Neural cell (in vitro differentiated cells): ENCODE measurements at regions not wholly inside any gene's neighbourhood (a gene's known extent, or its start where the extent isn't known, plus 50 kb on each side); places are given as distances from the start of the nearest gene placed in this dataset.

Experiments used
- H2AFZ ChIP-seq: fragments of 200-600, 300-800 bp; sonication (generic), shearing (Covaris generic); 2 replicates; pipeline ENCODE4 v1.6.0; 2014; ENCODE audit warnings: low read depth, mild to moderate bottlenecking, antibody characterized with exemption, low read length, moderate library complexity
- H3F3A ChIP-seq: fragments of 200-600 bp; shearing (Covaris generic); 2 replicates; pipeline ENCODE4 v1.6.1; 2016; ENCODE audit warnings: mild to moderate bottlenecking, moderate library complexity, mixed read lengths, antibody characterized with exemption, low read length; ENCODE audit not compliant: insufficient read depth, poor library complexity, severe bottlenecking
- H3K27ac ChIP-seq: fragments of 200-600, 300-800 bp; sonication (generic), shearing (Covaris generic); 2 replicates; pipeline ENCODE4 v1.5.1; 2014; ENCODE audit warnings: mild to moderate bottlenecking, low read length, moderate library complexity
- H3K27me3 ChIP-seq: fragments of 300-800, 200-600 bp; sonication (generic), shearing (Covaris generic); 2 replicates; pipeline ENCODE4 v1.6.0; 2014; ENCODE audit warnings: mild to moderate bottlenecking, low read depth, low read length, moderate library complexity; ENCODE audit not compliant: insufficient read depth
- H3K36me3 ChIP-seq: fragments of 300-800, 200-600 bp; sonication (generic), shearing (Covaris generic); 2 replicates; pipeline ENCODE4 v1.5.1; 2014; ENCODE audit warnings: mild to moderate bottlenecking, antibody characterized with exemption, low read length, moderate library complexity; ENCODE audit not compliant: insufficient read depth
- H3K4me2 ChIP-seq: fragments of 300-800, 200-600 bp; sonication (generic), shearing (Covaris generic); 2 replicates; pipeline ENCODE4 v1.6.0; 2014; ENCODE audit warnings: mild to moderate bottlenecking, low read length
- H3K4me3 ChIP-seq: fragments of 300-800, 200-600 bp; sonication (generic), shearing (Covaris generic); 2 replicates; pipeline ENCODE4 v1.5.1; 2014; ENCODE audit warnings: mild to moderate bottlenecking, low read length, moderate library complexity
- H3K79me2 ChIP-seq: fragments of 200-600 bp; shearing (Covaris generic); replicated peaks from 2 replicates; pipeline ENCODE4 v1.6.0; 2014; ENCODE audit warnings: mild to moderate bottlenecking, low read length, moderate library complexity; ENCODE audit not compliant: insufficient read depth
- H3K9ac ChIP-seq: fragments of 300-800, 200-600 bp; sonication (generic), shearing (Covaris generic); 2 replicates; pipeline ENCODE4 v1.6.1; 2016; ENCODE audit warnings: mild to moderate bottlenecking, low read length, mixed read lengths
- H3K9me2 ChIP-seq: fragments of 200-600 bp; shearing (Covaris generic); 2 replicates; pipeline ENCODE4 v1.6.1; 2016; ENCODE audit warnings: mild to moderate bottlenecking, low read length, mixed read lengths; ENCODE audit not compliant: insufficient read depth
- H3K9me3 ChIP-seq: fragments of 200-600, 300-800 bp; sonication (generic), shearing (Covaris generic); 2 replicates; pipeline ENCODE4 v1.6.1; 2016; ENCODE audit warnings: mild to moderate bottlenecking, mixed run types, low read length, moderate library complexity, mixed read lengths
- H4K20me1 ChIP-seq: fragments of 200-600 bp; shearing (Covaris generic); 2 replicates; pipeline ENCODE4 v1.6.1; 2016; ENCODE audit warnings: mild to moderate bottlenecking, mixed run types; ENCODE audit not compliant: insufficient read depth
- CTCF ChIP-seq: fragments of 450-650 bp; IDR thresholded peaks from 2 replicates; pipeline ENCODE4 v1.5.1; 2014; ENCODE audit warnings: antibody characterized with exemption, mild to moderate bottlenecking, moderate library complexity; ENCODE audit not compliant: poor library complexity, severe bottlenecking
- EP300 ChIP-seq: fragments of 450-650 bp; conservative IDR thresholded peaks from 2 replicates; pipeline ENCODE4 v1.6.1; 2014; ENCODE audit warnings: antibody characterized with exemption, mild to moderate bottlenecking, moderate library complexity; ENCODE audit not compliant: poor library complexity, severe bottlenecking
- EZH2 ChIP-seq: fragments of 200-600, 300-800 bp; shearing (Covaris generic), sonication (generic); IDR thresholded peaks from 2 replicates; pipeline ENCODE4 v1.6.1; 2014; ENCODE audit warnings: antibody characterized with exemption, low read length, borderline replicate concordance, mild to moderate bottlenecking; ENCODE audit not compliant: insufficient read depth, poor library complexity, severe bottlenecking
- MXI1 ChIP-seq: fragments of 450-650 bp; conservative IDR thresholded peaks from 2 replicates; pipeline ENCODE4 v1.6.1; 2014; ENCODE audit warnings: antibody characterized with exemption, mild to moderate bottlenecking; ENCODE audit not compliant: poor library complexity, severe bottlenecking
- POLR2AphosphoS5 ChIP-seq: IDR thresholded peaks from 2 replicates; pipeline ENCODE4 v1.6.1; 2012
- RAD21 ChIP-seq: fragments of 450-650 bp; conservative IDR thresholded peaks from 2 replicates; pipeline ENCODE4 v1.6.1; 2014; ENCODE audit warnings: antibody characterized with exemption, mild to moderate bottlenecking, moderate library complexity
- REST ChIP-seq: IDR thresholded peaks from 2 replicates; pipeline ENCODE4 v1.6.1; 2012; ENCODE audit warnings: borderline replicate concordance
- SMC3 ChIP-seq: fragments of 450-650 bp; conservative IDR thresholded peaks from 2 replicates; pipeline ENCODE4 v1.6.1; 2014; ENCODE audit warnings: antibody characterized with exemption, mild to moderate bottlenecking, moderate library complexity; ENCODE audit not compliant: poor library complexity
- TAF1 ChIP-seq: IDR thresholded peaks from 2 replicates; pipeline ENCODE4 v1.6.1; 2012; ENCODE audit warnings: low read depth

GRCh38 chr6:113457198-113457597 lies 399.9 kb upstream of the MARCKS start:
- Histone ChIP-seq H3K27me3 (no peaks in the 10 kb centered on the region), H3K79me2 (no peaks in the 10 kb centered on the region), H3K4me3 (no peak overlapping the region), H4K20me1 (no peaks in the 10 kb centered on the region), H3K9me3 (no peaks in the 10 kb centered on the region), H3K9me2 (no peaks in the 10 kb centered on the region), H3K9ac (no peak overlapping the region), H3K36me3 (no peaks in the 10 kb centered on the region), H3F3A (no peaks in the 10 kb centered on the region), H3K4me2 (no peak overlapping the region), H3K27ac (no peak overlapping the region), H2AFZ (no peak overlapping the region)
- TF ChIP-seq EP300, result no peak
- no peak for TF ChIP-seq EZH2
- no peak for TF ChIP-seq SMC3
- no peak for TF ChIP-seq CTCF
- TF ChIP-seq POLR2AphosphoS5, result no peak
- no peak for TF ChIP-seq TAF1
- TF ChIP-seq RAD21, result no peak
- no peak for TF ChIP-seq REST
- TF ChIP-seq MXI1, result no peak

- H3K79me2 ChIP-seq, result no peaks in the 10 kb centered on the region
- H3K9ac ChIP-seq, result no peak overlapping the region
- no peak for TF ChIP-seq MXI1
- no peak for TF ChIP-seq EP300
- TF ChIP-seq SMC3, result no peak
- TF ChIP-seq TAF1, result no peak
- TF ChIP-seq EZH2, result no peak
- no peaks in the 10 kb centered on the region for H3K27me3 ChIP-seq
- H3K27ac ChIP-seq, result no peak overlapping the region
- no peaks in the 10 kb centered on the region for H3K9me2 ChIP-seq
- H3F3A ChIP-seq, result no peaks in the 10 kb centered on the region
- H3K36me3 ChIP-seq, result no peaks in the 10 kb centered on the region
- no peak overlapping the region for H3K4me3 ChIP-seq
- H3K9me3 ChIP-seq, result no peaks in the 10 kb centered on the region
- no peaks in the 10 kb centered on the region for H4K20me1 ChIP-seq
- no peak overlapping the region for H2AFZ ChIP-seq
- no peak overlapping the region for H3K4me2 ChIP-seq
Measured at GRCh38 chr6:113457751-113458150, 399.4 kb upstream of the MARCKS start.
